ENCODE measurements at regions not wholly inside any gene's neighbourhood (a gene's known extent, or its start where the extent isn't known, plus 50 kb on each side); places are given as distances from the start of the nearest gene placed in this dataset.
A peak's percentile ranks its signal among the peaks of the same experiment; 100 is the strongest.

DNA sequence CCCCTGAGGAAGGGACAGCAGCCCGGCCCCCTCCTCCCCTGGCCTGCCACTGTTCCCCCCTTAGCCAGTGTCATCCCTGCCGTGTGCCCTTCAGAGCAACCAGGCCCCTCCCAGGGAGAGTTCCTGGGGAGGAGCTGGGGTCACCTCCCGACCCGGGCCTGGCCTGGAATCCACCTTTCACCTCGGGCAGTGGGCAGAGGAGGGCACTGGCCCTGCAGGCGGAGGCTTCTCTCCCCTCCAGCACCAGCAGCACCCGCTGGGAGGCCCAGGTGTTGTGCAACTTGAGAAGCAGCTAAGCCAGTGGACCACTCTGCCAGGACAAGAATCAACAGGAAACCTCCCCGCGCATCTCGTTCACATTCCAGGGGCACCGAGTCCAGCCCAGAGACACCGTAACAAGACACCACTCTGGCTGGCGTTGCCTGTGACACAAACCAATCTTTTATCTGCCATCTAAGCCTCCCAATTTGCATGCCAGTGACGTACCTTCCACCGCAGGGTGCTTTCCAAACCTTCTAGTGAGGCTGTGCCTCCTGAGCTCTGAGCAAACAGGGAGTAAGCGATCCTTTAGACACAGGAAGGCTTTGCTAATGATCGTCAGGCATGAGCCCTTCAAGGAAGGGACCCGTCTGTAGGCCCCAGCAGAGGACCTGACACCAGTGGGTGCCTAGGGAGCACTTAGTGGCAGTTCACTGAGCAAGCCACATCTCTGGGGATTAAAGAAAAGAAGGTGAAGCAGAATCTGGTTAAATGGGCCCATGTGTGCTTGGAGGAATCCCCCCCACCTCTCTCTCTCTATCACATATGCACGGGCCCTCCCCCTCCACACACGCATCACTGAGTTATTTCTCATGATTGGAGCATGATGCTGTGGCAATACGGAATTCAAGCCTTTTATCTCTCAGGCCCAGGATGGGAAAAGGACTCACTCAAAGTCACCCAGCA is 98.9 kb upstream of the TLE3 start:
- POLR2A ChIA-PET = no interaction called here
- intact Hi-C loops (cut with micrococcal nuclease) = no loop called here

GRCh38 chr15:70195587-70196305 is 98.0 kb upstream of the TLE3 start:
- Mint-ChIP-seq H3K4me1 (ENCODE audit: low read depth) (peaks cover 11% of the 10 kb centered on the region), H3K9me3 (peaks cover 3% of the 10 kb centered on the region), H3K36me3 (no peaks in the 10 kb centered on the region), H3K4me3 (no peak overlapping the region), H3K27ac (no peak overlapping the region), H3K27me3 (no peaks in the 10 kb centered on the region)
- ChIA-PET POLR2A (no interaction called here), CTCF (no interaction called here)
- intact Hi-C loops (cut with micrococcal nuclease) = no loop called here
- no peak for DNase-seq

More for the DNA sequence above, 98.9 kb upstream of the TLE3 start:
- peak; percentile 85 for DNase-seq
- peaks cover 11% of the 10 kb centered on the region for H3K4me1 Mint-ChIP-seq (ENCODE audit: low read depth)
- H3K9me3 Mint-ChIP-seq = peaks cover 3% of the 10 kb centered on the region
- no peaks in the 10 kb centered on the region for H3K36me3 Mint-ChIP-seq
- CTCF ChIA-PET = no interaction called here
- H3K27ac Mint-ChIP-seq = peak overlapping the region; percentile 64
- no peak overlapping the region for H3K4me3 Mint-ChIP-seq
- no peaks in the 10 kb centered on the region for H3K27me3 Mint-ChIP-seq

DNA sequence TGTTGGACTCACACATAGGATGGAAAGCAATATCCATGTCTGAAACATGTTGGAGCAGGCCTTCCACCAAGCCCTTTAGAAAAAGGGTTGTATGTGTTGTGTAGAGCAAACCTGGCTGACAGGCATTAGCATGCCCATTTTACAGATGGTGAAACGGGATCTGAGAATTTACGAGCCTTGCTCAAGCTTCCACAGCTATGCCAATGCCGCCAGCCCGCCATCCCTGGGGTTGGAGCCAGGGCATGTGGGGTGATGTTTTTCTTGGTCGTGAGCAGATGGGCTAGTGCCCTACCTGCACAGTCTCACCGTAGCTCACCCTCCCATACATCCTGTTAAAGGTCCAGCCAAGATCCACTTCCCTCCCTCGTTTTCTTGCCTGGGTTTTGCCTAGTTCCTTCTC is 97.5 kb upstream of the TLE3 start:
- ChIA-PET POLR2A (no interaction called here), CTCF (no interaction called here)
- intact Hi-C loops (cut with micrococcal nuclease) = no loop called here
- no peak for DNase-seq
- Mint-ChIP-seq H3K4me1 (ENCODE audit: low read depth) (peaks cover 11% of the 10 kb centered on the region), H3K4me3 (no peak overlapping the region), H3K27me3 (no peaks in the 10 kb centered on the region), H3K27ac (no peak overlapping the region), H3K9me3 (peaks cover 3% of the 10 kb centered on the region), H3K36me3 (no peaks in the 10 kb centered on the region)

GRCh38 chr15:70194266-70194665 is 96.5 kb upstream of the TLE3 start:
- H3K27ac Mint-ChIP-seq = no peak overlapping the region
- no peaks in the 10 kb centered on the region for H3K27me3 Mint-ChIP-seq
- H3K4me3 Mint-ChIP-seq = no peak overlapping the region
- intact Hi-C loops (cut with micrococcal nuclease) = no loop called here
- no peak for DNase-seq
- ChIA-PET POLR2A (no interaction called here), CTCF (no interaction called here)
- no peaks in the 10 kb centered on the region for H3K36me3 Mint-ChIP-seq
- peaks cover 3% of the 10 kb centered on the region for H3K9me3 Mint-ChIP-seq
- H3K4me1 Mint-ChIP-seq (ENCODE audit: low read depth) = peaks cover 11% of the 10 kb centered on the region

- Mint-ChIP-seq H3K4me3 (no peak overlapping the region), H3K9me3 (peaks cover 3% of the 10 kb centered on the region), H3K27ac (no peak overlapping the region), H3K27me3 (no peaks in the 10 kb centered on the region), H3K4me1 (ENCODE audit: low read depth) (peaks cover 11% of the 10 kb centered on the region), H3K36me3 (no peaks in the 10 kb centered on the region)
- no peak for DNase-seq
- CTCF ChIA-PET = no interaction called here
- POLR2A ChIA-PET = no interaction called here
- intact Hi-C loops (cut with micrococcal nuclease) = no loop called here
Observed at GRCh38 chr15:70193734-70194133, 96.0 kb upstream of the TLE3 start.

DNA sequence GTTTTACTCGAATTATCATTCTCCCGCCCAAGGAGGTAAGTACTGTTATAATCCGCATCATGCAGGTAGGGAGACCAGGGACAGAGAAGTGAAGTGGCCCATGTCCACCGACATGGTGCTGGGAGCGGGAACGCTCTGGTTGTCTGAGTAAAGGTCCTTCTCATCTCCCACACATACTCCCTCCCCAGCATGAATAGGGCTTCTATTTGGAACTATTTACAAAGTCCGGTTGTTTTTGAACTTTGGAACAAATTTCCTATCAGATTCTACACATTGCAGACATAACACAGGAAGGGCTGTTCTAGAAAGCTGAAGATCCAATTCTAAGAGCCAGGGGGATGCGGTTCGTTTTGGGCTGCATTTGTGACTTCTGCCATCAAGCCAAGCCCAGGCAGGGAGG is 94.8 kb upstream of the TLE3 start:
- peaks cover 11% of the 10 kb centered on the region for H3K4me1 Mint-ChIP-seq (ENCODE audit: low read depth)
- H3K27ac Mint-ChIP-seq = no peak overlapping the region
- DNase-seq = no peak
- no peak overlapping the region for H3K4me3 Mint-ChIP-seq
- ChIA-PET CTCF (no interaction called here), POLR2A (no interaction called here)
- peaks cover 3% of the 10 kb centered on the region for H3K9me3 Mint-ChIP-seq
- intact Hi-C loops (cut with micrococcal nuclease) = no loop called here
- H3K27me3 Mint-ChIP-seq = no peaks in the 10 kb centered on the region
- no peaks in the 10 kb centered on the region for H3K36me3 Mint-ChIP-seq

DNA sequence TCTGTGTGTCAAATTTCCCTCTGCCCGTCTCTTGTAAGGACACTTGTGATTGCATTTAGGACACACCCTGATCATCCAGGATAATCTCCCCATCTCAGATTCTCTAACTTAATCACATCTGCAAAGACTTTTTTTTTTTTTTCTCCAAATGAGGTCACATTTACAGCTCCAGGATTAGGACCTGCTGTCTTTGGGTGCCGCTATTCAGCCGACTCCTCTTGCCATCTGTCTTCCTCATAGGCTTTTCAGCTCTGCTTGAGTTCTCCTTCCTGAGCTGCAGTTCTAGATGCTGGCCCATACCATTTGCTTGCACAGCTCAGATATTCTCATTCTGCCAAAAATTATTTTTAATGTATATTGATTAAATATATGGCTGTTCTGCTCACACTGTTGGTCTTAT is 94.3 kb upstream of the TLE3 start:
- intact Hi-C loops (cut with micrococcal nuclease) = no loop called here
- CTCF ChIA-PET = no interaction called here

GRCh38 chr15:70190965-70191364 is 93.2 kb upstream of the TLE3 start:
- no peak overlapping the region for H3K4me3 Mint-ChIP-seq
- ChIA-PET CTCF (no interaction called here), POLR2A (no interaction called here)
- DNase-seq = no peak
- H3K4me1 Mint-ChIP-seq (ENCODE audit: low read depth) = no peaks in the 10 kb centered on the region
- H3K27ac Mint-ChIP-seq = no peak overlapping the region
- no peaks in the 10 kb centered on the region for H3K27me3 Mint-ChIP-seq
- peaks cover 3% of the 10 kb centered on the region for H3K9me3 Mint-ChIP-seq
- H3K36me3 Mint-ChIP-seq = no peaks in the 10 kb centered on the region
- intact Hi-C loops (cut with micrococcal nuclease) = no loop called here

More for the DNA sequence above, 94.3 kb upstream of the TLE3 start:
- peaks cover 8% of the 10 kb centered on the region for H3K4me1 Mint-ChIP-seq (ENCODE audit: low read depth)
- no peak overlapping the region for H3K4me3 Mint-ChIP-seq
- no peak for DNase-seq
- H3K36me3 Mint-ChIP-seq = no peaks in the 10 kb centered on the region
- POLR2A ChIA-PET = no interaction called here
- H3K9me3 Mint-ChIP-seq = peaks cover 3% of the 10 kb centered on the region
- H3K27me3 Mint-ChIP-seq = no peaks in the 10 kb centered on the region
- no peak overlapping the region for H3K27ac Mint-ChIP-seq

DNA sequence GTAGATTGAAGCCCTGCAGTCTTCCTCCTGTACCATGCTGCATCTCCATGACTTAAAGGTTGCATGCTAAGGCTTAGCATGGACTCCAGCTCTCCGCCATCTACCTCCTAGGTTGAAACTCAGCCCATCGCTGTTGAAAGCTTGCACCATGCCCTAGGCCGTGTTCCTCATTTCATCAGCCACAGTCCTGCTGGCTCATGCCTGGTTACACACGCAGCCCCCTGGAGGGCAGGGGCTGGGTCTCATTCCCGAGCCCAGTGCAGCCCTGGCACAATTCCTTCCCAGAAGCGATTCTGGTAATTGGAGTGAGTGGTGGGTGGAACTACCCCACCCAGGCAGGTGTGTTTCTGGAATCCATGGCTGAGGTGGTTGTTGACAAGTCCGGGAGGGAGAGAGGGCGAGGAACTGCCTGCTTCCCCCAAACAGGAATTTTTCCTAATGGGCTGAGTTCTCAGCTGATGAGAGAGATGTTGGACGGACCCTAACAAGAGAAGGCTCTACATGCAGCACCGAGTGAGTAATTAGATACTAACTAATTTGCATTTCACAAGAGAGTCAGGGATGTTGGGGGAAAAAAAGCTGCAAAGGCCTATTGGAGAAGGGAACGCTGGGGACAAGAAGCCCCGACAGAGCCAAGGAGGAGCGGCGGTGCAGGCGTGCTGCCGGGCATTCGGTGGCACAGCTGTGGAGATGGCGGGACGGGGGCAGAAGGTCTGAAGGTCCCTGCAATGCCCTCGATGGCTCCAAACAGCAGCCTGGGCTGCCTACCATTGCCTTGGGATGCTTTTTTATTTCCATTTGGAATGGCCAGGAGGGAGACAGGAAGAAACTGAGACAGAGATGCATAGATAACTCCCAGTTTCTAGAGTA is 92.3 kb upstream of the TLE3 start:
- DNase-seq = no peak
- Mint-ChIP-seq H3K4me3 (no peak overlapping the region), H3K9me3 (peaks cover 3% of the 10 kb centered on the region), H3K27ac (no peak overlapping the region), H3K27me3 (no peaks in the 10 kb centered on the region), H3K4me1 (ENCODE audit: low read depth) (no peaks in the 10 kb centered on the region), H3K36me3 (no peaks in the 10 kb centered on the region)
- ChIA-PET CTCF (no interaction called here), POLR2A (interaction anchor here (0.6 kb wide), 1 partner anchor 152 kb away, joined by 3 read pairs; no protein-coding TSS in a partner anchor)
- intact Hi-C loops (cut with micrococcal nuclease) = no loop called here

DNA sequence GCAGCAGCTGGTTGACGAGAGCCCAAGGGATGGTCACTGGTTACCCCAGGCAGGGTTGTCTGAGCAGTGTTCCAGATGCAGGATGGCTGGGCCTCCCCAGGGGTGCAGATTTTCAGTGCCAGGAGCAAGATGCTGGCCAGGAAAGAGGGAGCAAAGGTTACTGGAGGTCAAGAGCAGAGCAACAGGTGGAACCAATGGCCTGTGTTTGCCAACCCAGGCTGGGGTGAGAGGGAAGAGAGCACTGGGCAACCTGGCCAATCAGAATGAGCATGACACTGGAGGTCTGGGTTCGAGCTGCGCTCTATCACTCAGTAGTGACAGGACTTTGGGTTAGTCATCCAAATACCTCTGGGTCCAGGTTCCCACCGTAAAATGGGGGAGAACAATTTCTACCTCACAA is 90.6 kb upstream of the TLE3 start:
- Mint-ChIP-seq H3K36me3 (no peaks in the 10 kb centered on the region), H3K27ac (no peak overlapping the region), H3K9me3 (peaks cover 3% of the 10 kb centered on the region), H3K27me3 (no peaks in the 10 kb centered on the region), H3K4me1 (ENCODE audit: low read depth) (no peaks in the 10 kb centered on the region), H3K4me3 (no peak overlapping the region)
- intact Hi-C loops (cut with micrococcal nuclease) = no loop called here
- DNase-seq = no peak
- POLR2A ChIA-PET = no interaction called here
- CTCF ChIA-PET = no interaction called here

GRCh38 chr15:70187331-70187730 is 89.6 kb upstream of the TLE3 start:
- ChIA-PET CTCF (interaction anchor here (0.5 kb wide), 1 partner anchor 503 kb away, joined by 4 read pairs; no protein-coding TSS in a partner anchor), POLR2A (no interaction called here)
- Mint-ChIP-seq H3K4me1 (ENCODE audit: low read depth) (no peaks in the 10 kb centered on the region), H3K4me3 (no peak overlapping the region), H3K27ac (no peak overlapping the region), H3K27me3 (no peaks in the 10 kb centered on the region), H3K36me3 (no peaks in the 10 kb centered on the region), H3K9me3 (peaks cover 3% of the 10 kb centered on the region)
- intact Hi-C loops (cut with micrococcal nuclease) = no loop called here
- DNase-seq = no peak

GRCh38 chr15:70186152-70186551 is 88.4 kb upstream of the TLE3 start:
- Mint-ChIP-seq H3K4me1 (ENCODE audit: low read depth) (no peaks in the 10 kb centered on the region), H3K27ac (no peak overlapping the region), H3K4me3 (no peak overlapping the region), H3K27me3 (no peaks in the 10 kb centered on the region), H3K9me3 (no peaks in the 10 kb centered on the region), H3K36me3 (no peaks in the 10 kb centered on the region)
- ChIA-PET CTCF (no interaction called here), POLR2A (no interaction called here)
- intact Hi-C loops (cut with micrococcal nuclease) = no loop called here
- no peak for DNase-seq
